Femur (tissue), 1 donor: ENCODE measurements at regions not wholly inside any gene's neighbourhood (a gene's known extent, or its start where the extent isn't known, plus 50 kb on each side); places are given as distances from the start of the nearest gene placed in this dataset.

ENCODE experiments used
- DNase-seq: peaks from one replicate; pipeline ENCODE4 v3.0.0-alpha.2; 2017

DNA sequence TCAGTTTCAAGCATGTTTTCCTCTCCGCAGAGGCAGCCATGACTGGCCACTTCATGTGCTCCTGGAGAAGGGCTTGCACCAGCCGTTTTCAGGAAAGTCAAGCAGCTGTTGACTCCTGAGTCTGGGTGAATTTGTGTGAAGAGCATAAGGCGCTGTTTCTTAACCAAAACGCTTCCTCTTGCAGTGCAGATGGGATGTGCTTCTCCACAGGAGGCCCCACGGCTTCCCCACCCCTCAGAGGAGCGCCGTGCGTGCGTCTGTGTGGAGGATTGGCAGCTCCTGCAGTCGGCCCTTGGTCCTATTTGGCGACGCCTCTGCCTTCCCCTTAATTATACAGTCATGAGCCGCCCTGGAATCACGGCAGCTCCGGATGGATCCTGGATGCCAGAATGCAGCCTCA lies 54.1 kb upstream of the B3GAT1 start:
- DNase-seq: no peak

DNA sequence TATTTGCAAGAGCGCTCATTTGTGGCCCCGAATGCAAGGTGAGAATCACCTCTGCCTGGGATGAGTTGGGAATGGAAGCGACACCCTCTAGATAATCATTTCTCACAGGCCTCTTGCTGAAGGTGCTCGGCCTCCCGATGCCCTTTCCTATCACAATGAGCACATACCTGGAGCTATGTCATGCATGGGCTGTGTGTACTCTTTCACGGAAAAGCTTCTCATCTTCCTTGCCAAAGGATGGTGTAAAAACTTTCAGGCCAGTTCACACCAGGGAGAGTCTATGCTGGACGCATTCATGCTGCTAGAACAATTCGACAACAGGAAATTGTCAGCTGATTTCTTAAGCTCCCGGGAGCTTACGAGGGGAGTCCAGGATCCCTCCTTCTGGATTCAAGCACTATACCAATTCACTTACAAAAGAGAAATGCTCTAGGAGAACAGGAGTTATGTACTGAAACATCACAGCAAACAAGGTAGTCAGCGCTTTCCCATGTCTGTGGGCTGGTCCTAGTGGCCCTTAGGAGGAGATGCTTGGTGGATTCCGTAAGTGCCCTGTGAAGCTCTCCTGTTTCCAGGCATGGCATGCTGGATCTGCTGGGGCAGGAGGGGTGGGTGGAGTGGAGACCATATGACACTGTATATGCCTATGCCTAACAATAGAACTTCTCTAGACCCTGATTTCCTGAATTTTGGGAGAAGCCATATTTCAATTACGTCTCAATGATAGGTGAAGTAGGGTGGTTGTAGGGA lies 53.1 kb upstream of the B3GAT1 start:
- no peak for DNase-seq

DNA sequence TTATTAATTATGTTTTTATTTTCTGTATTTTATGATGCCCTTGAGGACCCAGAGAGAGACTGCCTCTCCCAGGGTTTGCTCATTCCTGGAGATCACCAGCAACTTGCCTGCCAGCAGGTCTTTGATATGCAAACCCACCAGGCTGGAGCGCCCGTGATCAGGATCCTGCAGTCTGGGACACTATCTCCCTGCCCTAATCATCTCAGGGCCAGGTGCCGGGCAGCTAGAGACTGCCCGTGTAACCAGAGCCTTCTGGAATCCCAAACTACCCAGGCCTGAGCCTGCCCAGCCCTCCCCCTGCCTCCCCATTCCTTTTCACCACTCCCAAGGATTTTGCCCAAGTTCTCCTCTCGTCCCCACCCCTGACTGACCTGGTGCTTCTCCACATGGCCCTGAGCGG lies 52.2 kb upstream of the B3GAT1 start:
- no peak for DNase-seq

DNA sequence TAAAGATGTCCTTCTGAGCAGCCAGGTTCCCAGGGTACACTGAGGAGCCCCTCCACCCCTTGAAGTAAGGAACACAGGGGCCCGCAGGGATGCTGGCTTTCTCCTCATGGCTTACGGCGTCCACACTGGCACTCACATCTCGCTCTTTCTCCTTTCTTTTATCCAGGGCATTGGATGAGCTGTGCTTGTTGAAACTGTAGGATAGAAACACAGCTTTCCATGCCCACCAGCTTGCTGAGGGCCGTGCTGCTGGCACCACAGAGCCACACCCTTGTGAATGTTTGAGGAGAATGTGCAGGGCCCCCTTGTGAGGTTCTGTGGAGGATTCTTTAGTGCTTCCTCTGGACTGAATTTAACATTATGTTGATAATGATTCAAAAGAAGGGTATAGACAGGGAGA lies 51.7 kb upstream of the B3GAT1 start:
- DNase-seq: no peak
